ENCODE measurements at regions not wholly inside any gene's neighbourhood (a gene's known extent, or its start where the extent isn't known, plus 50 kb on each side); places are given as distances from the start of the nearest gene placed in this dataset.

GRCh38 chr6:155975506-155975905, 519.9 kb upstream of the NOX3 start:
- Histone ChIP-seq H3K36me3 (no peaks in the 10 kb centered on the region), H3K27ac (no peak overlapping the region), H3K27me3 (no peaks in the 10 kb centered on the region), H3K9me3 (no peaks in the 10 kb centered on the region), H3K4me1 (peaks cover 0 to 6% (median 0%) of the 10 kb centered on the region in 4 donors), H3K4me3 (no peak overlapping the region)
- WGBS, 2 donors: 94 to 96% methylated on average over 8 of the region's 8 CpGs
- intact Hi-C loops (cut with DNase I): no loop called here
- TF ChIP-seq EP300 (IDR thresholded peaks at IDR 0.05): no peak
- no peak for TF ChIP-seq POLR2A (IDR thresholded peaks at IDR 0.05)
- no peak for TF ChIP-seq POLR2AphosphoS5 (IDR thresholded peaks at IDR 0.05)
- TF ChIP-seq CTCF (IDR thresholded peaks at IDR 0.05): no peak
- no peak for DNase-seq

GRCh38 chr6:155974811-155975323, 519.2 kb upstream of the NOX3 start:
- no peak for TF ChIP-seq EP300 (IDR thresholded peaks at IDR 0.05)
- no peak for TF ChIP-seq CTCF (IDR thresholded peaks at IDR 0.05)
- no peak for TF ChIP-seq POLR2AphosphoS5 (IDR thresholded peaks at IDR 0.05)
- no peak for TF ChIP-seq POLR2A (IDR thresholded peaks at IDR 0.05)
- Histone ChIP-seq H3K36me3 (no peaks in the 10 kb centered on the region), H3K9me3 (no peaks in the 10 kb centered on the region), H3K27ac (no peak overlapping the region), H3K27me3 (no peaks in the 10 kb centered on the region), H3K4me3 (no peak overlapping the region), H3K4me1 (peaks cover 0 to 6% (median 0%) of the 10 kb centered on the region in 4 donors)
- no peak for DNase-seq
- intact Hi-C loops (cut with DNase I): no loop called here
- 17 to 64% methylated on average over 9 of the region's 9 CpGs for WGBS, 2 donors

GRCh38 chr6:155974359-155974758, 518.7 kb upstream of the NOX3 start:
- no peak for DNase-seq
- no peaks in the 10 kb centered on the region for H3K27me3 ChIP-seq
- intact Hi-C loops (cut with DNase I): no loop called here
- H3K4me1 ChIP-seq: peaks cover 0 to 6% (median 0%) of the 10 kb centered on the region in 4 donors
- H3K36me3 ChIP-seq: no peaks in the 10 kb centered on the region
- no peak overlapping the region for H3K4me3 ChIP-seq
- H3K27ac ChIP-seq: no peak overlapping the region
- TF ChIP-seq POLR2AphosphoS5 (IDR thresholded peaks at IDR 0.05): no peak
- TF ChIP-seq POLR2A (IDR thresholded peaks at IDR 0.05): no peak
- TF ChIP-seq CTCF (IDR thresholded peaks at IDR 0.05): no peak
- no peak for TF ChIP-seq EP300 (IDR thresholded peaks at IDR 0.05)
- WGBS, 2 donors: 86 to 89% methylated on average over 17 of the region's 17 CpGs
- no peaks in the 10 kb centered on the region for H3K9me3 ChIP-seq

GRCh38 chr6:155970876-155971708, 515.5 kb upstream of the NOX3 start:
- Histone ChIP-seq H3K4me3 (no peak overlapping the region), H3K27ac (no peak overlapping the region), H3K4me1 (peaks cover 0 to 6% (median 0%) of the 10 kb centered on the region in 4 donors), H3K9me3 (no peaks in the 10 kb centered on the region), H3K36me3 (no peaks in the 10 kb centered on the region), H3K27me3 (no peaks in the 10 kb centered on the region)
- TF ChIP-seq POLR2AphosphoS5 (IDR thresholded peaks at IDR 0.05) (no peak), EP300 (IDR thresholded peaks at IDR 0.05) (no peak)
- intact Hi-C loops (cut with DNase I): no loop called here
- no peak for DNase-seq
- WGBS, 2 donors: 25 to 64% methylated on average over 7 of the region's 7 CpGs

GRCh38 chr6:155970472-155970871, 514.8 kb upstream of the NOX3 start:
- peaks cover 0 to 6% (median 0%) of the 10 kb centered on the region in 4 donors for H3K4me1 ChIP-seq
- no peaks in the 10 kb centered on the region for H3K9me3 ChIP-seq
- TF ChIP-seq CTCF (IDR thresholded peaks at IDR 0.05) (no peak), POLR2AphosphoS5 (IDR thresholded peaks at IDR 0.05) (no peak), EP300 (IDR thresholded peaks at IDR 0.05) (no peak), POLR2A (IDR thresholded peaks at IDR 0.05) (no peak)
- no peak overlapping the region for H3K4me3 ChIP-seq
- no peaks in the 10 kb centered on the region for H3K36me3 ChIP-seq
- DNase-seq: no peak
- no peak overlapping the region for H3K27ac ChIP-seq
- H3K27me3 ChIP-seq: no peaks in the 10 kb centered on the region
- intact Hi-C loops (cut with DNase I): no loop called here

Measured in sigmoid colon (tissue), 6 donors.